WERI-Rb-1 (cell line): ENCODE measurements at regions not wholly inside any gene's neighbourhood (a gene's known extent, or its start where the extent isn't known, plus 50 kb on each side); places are given as distances from the start of the nearest gene placed in this dataset.

ENCODE experiments used
- DNase-seq: peaks from one replicate; pipeline ENCODE4 v3.0.0-alpha.2; 2020
- H3K27ac ChIP-seq: fragments of 250-450 bp; sonication (Bioruptor Pico); 2 replicates; pipeline ENCODE4 v1.5.1; 2020; ENCODE audit warnings: mild to moderate bottlenecking, moderate library complexity
- H3K27me3 ChIP-seq: fragments of 250-450 bp; sonication (Bioruptor Pico); 2 replicates; pipeline ENCODE4 v1.5.1; 2021; ENCODE audit warnings: mild to moderate bottlenecking, low read depth, moderate library complexity; ENCODE audit not compliant: insufficient read depth, severe bottlenecking
- H3K36me3 ChIP-seq: fragments of 250-450 bp; sonication (Bioruptor Pico); 2 replicates; pipeline ENCODE4 v1.5.1; 2020; ENCODE audit warnings: mild to moderate bottlenecking, moderate library complexity
- H3K4me3 ChIP-seq: 2 replicates; pipeline ENCODE4 v1.5.1; 2011; ENCODE audit warnings: low read depth, mild to moderate bottlenecking, control low read depth, low read length
- H3K9me3 ChIP-seq: fragments of 250-450 bp; sonication (Bioruptor Pico); 2 replicates; pipeline ENCODE4 v1.5.1; 2021; ENCODE audit warnings: mild to moderate bottlenecking, moderate library complexity; ENCODE audit not compliant: severe bottlenecking
- TF ChIP-seq, protein P1 (sequence below): IDR thresholded peaks from 2 replicates; pipeline ENCODE4 v1.5.1; 2011; ENCODE audit warnings: low read depth, mild to moderate bottlenecking, control low read depth, inconsistent platforms, low read length

DNA sequence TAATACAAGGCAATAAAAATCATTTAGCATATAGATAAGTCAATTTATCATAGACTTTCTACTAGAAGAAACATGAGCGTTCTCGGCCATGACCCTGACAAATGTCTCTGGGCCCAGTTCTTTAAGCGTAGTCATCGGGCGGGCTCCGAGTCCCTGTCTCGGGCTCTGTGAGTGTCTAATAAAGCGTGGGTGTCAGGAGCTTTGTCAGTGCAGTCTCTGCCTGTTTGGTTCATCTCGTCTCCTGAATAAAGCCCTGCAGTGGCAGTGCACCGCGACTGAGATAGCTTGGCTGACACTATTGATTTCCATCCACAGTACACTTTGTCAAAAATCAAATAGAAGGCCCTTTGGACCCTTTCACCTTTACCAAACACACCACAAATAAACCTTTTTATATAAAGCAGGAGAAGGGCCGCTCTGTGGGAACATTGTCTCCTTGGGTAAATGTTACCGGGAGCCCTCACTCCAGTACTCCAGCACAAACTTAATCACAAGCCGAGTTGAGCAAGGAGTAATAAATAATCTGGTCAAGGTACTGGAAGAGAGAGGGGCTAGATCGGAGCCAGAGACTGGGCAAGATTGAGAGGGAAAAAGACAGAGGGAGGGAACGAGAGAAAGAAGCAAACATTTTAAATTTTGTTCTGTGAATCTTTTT is 368.2 kb upstream of the TSHZ3 start:
- DNase-seq, result no peak
- Histone ChIP-seq H3K27me3 (no peaks in the 10 kb centered on the region), H3K4me3 (no peak overlapping the region), H3K36me3 (no peaks in the 10 kb centered on the region), H3K9me3 (no peaks in the 10 kb centered on the region), H3K27ac (no peak overlapping the region)
- TF ChIP-seq, protein P1, sequence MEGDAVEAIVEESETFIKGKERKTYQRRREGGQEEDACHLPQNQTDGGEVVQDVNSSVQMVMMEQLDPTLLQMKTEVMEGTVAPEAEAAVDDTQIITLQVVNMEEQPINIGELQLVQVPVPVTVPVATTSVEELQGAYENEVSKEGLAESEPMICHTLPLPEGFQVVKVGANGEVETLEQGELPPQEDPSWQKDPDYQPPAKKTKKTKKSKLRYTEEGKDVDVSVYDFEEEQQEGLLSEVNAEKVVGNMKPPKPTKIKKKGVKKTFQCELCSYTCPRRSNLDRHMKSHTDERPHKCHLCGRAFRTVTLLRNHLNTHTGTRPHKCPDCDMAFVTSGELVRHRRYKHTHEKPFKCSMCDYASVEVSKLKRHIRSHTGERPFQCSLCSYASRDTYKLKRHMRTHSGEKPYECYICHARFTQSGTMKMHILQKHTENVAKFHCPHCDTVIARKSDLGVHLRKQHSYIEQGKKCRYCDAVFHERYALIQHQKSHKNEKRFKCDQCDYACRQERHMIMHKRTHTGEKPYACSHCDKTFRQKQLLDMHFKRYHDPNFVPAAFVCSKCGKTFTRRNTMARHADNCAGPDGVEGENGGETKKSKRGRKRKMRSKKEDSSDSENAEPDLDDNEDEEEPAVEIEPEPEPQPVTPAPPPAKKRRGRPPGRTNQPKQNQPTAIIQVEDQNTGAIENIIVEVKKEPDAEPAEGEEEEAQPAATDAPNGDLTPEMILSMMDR, result no peak

DNA sequence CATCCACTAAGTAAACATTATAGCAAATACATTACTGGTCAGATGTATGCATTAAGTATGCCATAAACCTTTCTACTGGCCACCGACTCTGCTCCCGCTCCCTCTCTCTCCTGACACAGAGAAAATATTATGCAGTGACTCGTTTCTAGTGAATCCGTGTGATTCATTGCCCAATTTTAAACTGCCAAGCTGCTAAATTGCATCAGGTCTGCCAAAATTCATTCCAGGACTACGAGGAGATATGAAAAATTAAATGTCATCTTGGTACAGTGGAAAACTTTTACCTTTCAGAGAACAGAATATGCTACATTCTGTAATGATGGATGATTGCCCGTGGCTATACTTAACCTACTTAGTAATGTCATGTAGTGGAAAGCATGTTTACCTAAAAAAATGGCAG is 368.8 kb upstream of the TSHZ3 start:
- Histone ChIP-seq H3K27ac (no peak overlapping the region), H3K9me3 (no peaks in the 10 kb centered on the region), H3K27me3 (no peaks in the 10 kb centered on the region), H3K4me3 (no peak overlapping the region), H3K36me3 (no peaks in the 10 kb centered on the region)
- TF ChIP-seq, protein P1, result no peak
- DNase-seq, result no peak

DNA sequence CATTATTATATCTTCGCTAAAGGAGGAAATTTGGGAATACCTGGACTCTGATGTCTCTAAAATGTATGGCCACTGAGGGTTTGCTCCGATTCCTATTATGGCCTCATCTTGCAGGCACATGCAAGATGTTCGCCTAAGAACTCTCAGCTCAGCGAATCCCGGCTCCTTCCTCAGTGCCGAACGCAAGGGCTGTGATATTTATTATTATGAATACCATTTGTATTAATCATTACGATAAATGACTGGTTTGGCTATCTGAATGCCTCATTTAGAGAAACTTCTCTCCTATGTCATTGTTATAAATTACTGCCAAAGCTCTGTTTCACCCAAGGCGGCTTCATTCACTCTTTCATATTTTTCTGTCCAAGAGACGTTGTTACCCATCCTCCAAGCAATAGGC is 369.7 kb upstream of the TSHZ3 start:
- H3K9me3 ChIP-seq, result no peaks in the 10 kb centered on the region
- DNase-seq, result no peak
- TF ChIP-seq, protein P1, result no peak
- H3K4me3 ChIP-seq, result no peak overlapping the region
- no peaks in the 10 kb centered on the region for H3K27me3 ChIP-seq
- H3K36me3 ChIP-seq, result no peaks in the 10 kb centered on the region
- H3K27ac ChIP-seq, result no peak overlapping the region

DNA sequence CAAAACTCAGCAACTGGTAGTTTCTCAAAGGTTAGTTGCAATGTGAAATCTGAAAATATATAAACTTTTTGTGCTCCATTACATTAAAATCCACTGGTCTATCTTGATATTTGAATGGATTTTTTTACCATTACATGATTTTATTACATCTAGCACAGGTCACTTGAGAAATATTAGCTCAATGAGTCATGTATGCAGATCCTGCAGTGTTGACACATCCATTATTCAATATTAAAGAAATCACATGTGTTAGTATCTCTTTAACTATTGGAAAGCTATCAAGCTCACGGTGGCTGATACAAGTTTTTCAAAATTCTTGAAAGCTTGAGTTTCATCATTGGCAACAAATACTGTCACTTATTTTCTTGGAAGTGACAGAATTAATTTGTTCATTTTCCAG is 373.9 kb upstream of the TSHZ3 start:
- Histone ChIP-seq H3K4me3 (no peak overlapping the region), H3K36me3 (no peaks in the 10 kb centered on the region), H3K27me3 (no peaks in the 10 kb centered on the region), H3K9me3 (no peaks in the 10 kb centered on the region), H3K27ac (no peak overlapping the region)
- no peak for DNase-seq
- TF ChIP-seq, protein P1, result no peak

DNA sequence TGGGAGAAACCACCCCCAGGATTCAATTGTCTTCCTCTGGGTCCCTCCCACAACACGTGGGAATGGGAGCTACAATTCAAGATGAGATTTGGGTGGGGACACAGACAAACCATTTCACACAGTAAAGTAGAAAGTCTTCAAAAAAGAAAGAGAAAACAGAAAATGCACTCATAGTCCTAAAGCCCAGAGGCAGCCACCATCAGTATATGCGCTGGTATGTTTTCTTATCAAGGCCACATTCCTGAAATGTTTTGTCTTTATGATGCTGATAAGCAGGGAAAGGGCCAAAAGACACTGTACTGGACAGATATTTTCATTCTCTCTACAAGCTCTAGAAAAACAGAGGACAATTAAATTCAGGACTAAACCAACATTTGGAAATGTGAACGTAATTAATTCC is 375.8 kb upstream of the TSHZ3 start:
- no peak overlapping the region for H3K27ac ChIP-seq
- H3K4me3 ChIP-seq, result no peak overlapping the region
- no peaks in the 10 kb centered on the region for H3K27me3 ChIP-seq
- TF ChIP-seq, protein P1, result no peak
- no peak for DNase-seq
- H3K36me3 ChIP-seq, result no peaks in the 10 kb centered on the region
- H3K9me3 ChIP-seq, result no peaks in the 10 kb centered on the region

DNA sequence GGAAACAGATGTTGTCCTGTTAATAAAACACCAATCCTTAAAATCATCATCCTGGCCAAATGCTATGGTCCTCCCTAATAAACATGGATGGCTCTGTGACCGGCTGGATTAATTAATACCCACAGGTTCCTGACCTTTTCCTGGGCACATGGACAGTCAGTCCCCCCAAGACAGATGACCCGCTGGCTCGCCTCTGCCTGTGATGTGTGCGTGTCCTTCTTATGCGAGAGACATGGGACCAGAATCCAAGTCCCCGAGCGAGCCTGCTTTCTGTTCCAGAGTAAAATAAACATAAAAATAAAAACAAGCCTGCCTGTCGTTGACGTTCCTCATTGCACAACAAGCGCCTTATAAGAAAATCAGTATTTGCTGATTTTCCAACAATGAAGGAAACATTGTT is 378.3 kb upstream of the TSHZ3 start:
- DNase-seq, result no peak
- TF ChIP-seq, protein P1, result no peak
- H3K27me3 ChIP-seq, result no peaks in the 10 kb centered on the region
- H3K4me3 ChIP-seq, result no peak overlapping the region
- no peaks in the 10 kb centered on the region for H3K9me3 ChIP-seq
- no peak overlapping the region for H3K27ac ChIP-seq
- no peaks in the 10 kb centered on the region for H3K36me3 ChIP-seq
